ENCODE measurements at regions not wholly inside any gene's neighbourhood (a gene's known extent, or its start where the extent isn't known, plus 50 kb on each side); places are given as distances from the start of the nearest gene placed in this dataset.

DNA sequence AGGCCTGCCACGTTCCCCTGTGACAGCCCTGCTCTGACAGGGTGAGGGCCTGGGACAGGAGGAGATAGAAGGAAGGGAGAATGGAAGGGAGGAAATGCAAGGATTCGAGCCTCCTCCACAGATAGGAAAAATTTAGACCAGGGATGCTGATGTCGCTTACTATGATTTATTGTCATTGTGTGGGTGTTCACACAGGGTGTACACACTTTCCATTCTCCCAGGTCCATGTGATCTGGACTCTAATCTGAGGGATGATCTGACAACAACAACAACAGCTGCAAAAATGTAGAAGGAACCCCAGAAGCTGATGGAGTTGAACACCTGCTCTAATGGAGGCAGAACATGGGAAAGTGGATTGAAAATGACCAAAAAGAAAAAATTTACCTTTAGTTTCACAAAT is 231.7 kb upstream of the TNP1 start:
- TF ChIP-seq, protein P1, sequence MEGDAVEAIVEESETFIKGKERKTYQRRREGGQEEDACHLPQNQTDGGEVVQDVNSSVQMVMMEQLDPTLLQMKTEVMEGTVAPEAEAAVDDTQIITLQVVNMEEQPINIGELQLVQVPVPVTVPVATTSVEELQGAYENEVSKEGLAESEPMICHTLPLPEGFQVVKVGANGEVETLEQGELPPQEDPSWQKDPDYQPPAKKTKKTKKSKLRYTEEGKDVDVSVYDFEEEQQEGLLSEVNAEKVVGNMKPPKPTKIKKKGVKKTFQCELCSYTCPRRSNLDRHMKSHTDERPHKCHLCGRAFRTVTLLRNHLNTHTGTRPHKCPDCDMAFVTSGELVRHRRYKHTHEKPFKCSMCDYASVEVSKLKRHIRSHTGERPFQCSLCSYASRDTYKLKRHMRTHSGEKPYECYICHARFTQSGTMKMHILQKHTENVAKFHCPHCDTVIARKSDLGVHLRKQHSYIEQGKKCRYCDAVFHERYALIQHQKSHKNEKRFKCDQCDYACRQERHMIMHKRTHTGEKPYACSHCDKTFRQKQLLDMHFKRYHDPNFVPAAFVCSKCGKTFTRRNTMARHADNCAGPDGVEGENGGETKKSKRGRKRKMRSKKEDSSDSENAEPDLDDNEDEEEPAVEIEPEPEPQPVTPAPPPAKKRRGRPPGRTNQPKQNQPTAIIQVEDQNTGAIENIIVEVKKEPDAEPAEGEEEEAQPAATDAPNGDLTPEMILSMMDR (IDR thresholded peaks at IDR 0.05; ENCODE audit: borderline replicate concordance, extremely low read depth, low read length, poor library complexity, severe bottlenecking), result no peak
- TF ChIP-seq EZH2 (IDR thresholded peaks at IDR 0.05; ENCODE audit: borderline replicate concordance, low read depth, low read length, severe bottlenecking), result no peak
